GM21717 (cell line): ENCODE measurements at regions not wholly inside any gene's neighbourhood (a gene's known extent, or its start where the extent isn't known, plus 50 kb on each side); places are given as distances from the start of the nearest gene placed in this dataset.
"Not testable (repeated sequence)": the region's sequence is repeated elsewhere in the genome, so short reads cannot be mapped to it uniquely, and the experiment has no call there.

Experiments used
- ATAC-seq: cut with Tn5 transposase; IDR thresholded peaks from one replicate; pipeline ENCODE4 v1.9.1; 2021; ENCODE audit warnings: mild to moderate bottlenecking, moderate library complexity; ENCODE audit not compliant: unreplicated experiment

DNA sequence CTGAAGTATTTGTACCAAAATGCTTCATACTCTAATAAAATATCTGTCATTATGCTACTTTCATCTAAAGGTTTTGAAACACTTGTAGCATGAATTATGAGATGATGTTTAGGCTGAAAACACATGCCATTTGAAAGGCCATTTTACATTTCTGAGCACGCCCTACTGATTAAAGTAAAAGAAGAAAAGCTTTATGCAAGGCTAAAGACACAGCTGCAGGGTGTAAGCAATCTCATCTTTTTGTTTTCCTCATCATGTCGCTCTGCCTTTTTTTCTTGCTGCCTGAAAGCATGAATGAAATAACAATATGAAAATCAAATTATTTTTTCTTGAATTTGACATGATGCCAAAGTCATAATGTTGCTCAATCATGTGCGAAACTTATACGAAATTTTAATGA, 148.6 kb upstream of the ARG1 start:
- ATAC-seq = no peak

DNA sequence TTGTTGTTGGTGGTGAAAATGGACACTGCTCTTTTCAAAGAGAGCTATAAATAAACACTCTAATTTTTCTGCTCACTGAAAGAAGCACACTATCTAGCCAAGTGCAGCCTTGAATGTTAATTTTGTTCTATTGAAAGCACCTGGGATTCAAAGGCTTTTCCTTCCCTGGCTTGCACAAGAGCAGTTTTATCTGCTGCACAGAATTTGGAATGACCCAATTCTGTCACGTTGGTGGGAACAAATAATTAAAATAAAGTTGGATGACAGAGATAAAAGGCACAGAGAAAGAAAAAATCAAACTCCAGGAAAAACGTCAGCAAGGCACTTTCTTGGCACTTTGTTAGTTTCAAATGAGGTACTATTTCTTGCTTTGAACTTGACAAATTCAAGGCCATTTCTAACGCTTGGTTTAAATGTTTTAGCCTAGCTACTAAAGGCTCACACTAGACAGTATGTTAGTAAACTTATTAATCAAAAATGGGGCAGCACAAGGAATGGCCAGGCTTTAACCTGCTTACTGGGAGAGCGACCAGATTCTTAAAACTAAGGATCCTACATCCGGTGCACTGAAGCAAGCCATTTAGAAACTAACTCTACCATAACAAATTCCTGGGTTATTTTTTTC, 145.5 kb upstream of the ARG1 start:
- no peak for ATAC-seq

DNA sequence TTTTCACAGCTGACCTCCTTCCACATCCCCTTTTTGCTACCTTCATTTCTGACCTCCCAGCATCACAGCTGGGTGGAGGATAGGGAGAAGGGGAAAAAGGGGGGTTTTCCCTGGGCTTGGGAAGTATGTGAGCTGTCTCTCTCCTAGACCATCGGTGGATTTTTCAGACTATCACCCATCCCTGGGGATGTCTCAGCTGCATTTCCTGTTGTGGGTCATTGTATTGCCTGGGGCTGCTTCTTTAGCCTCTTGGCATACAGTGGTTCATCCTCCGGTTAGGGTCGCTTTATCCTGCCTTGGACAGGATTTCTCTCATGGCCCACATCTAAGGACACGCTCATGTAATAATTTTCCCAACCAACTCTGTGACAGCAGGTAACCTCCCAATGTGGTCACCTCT, 142.5 kb upstream of the ARG1 start:
- ATAC-seq = no peak

DNA sequence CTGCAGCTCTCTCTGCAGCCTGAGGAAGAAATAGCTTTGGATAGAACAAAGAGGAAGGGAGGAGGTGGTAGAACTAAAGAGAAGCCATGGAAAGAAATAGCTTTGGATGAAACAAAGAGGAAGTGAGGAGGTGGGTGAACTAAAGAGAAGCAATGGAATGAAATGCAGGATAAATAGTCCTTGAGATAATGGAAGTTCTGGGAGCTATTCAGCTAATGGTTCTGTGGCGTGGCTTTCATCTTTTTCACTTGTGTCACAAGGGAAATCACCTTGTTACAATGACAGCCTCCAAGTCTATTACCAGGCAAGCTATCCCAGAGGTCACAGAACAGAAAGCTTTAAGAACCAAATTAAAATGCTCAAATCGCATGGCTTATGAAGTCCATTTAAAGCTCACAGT, 141.3 kb upstream of the ARG1 start:
- no peak for ATAC-seq

DNA sequence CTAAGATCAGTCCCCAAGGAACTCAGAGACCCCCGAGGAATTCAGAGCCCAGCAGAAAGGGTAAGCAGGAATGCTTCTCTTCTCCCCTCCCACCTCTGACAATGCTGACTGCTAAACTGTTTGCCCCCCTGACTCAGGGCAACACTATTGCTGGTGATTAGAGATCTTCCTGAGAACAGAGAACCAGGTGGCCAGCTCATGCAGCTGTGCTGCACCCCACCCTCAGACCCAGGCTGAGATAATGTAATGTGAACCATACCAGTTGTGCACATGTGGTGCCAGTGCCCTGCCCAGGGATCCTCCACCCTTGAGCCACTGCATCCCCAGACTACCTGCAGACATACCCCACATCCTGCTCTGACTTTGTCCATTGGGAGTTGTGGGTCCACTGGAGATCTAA, 139.1 kb upstream of the ARG1 start:
- no peak for ATAC-seq

- no peak for ATAC-seq
These were observed 136.7 kb upstream of the ARG1 start for GRCh38 chr6:131436358-131436757.

DNA sequence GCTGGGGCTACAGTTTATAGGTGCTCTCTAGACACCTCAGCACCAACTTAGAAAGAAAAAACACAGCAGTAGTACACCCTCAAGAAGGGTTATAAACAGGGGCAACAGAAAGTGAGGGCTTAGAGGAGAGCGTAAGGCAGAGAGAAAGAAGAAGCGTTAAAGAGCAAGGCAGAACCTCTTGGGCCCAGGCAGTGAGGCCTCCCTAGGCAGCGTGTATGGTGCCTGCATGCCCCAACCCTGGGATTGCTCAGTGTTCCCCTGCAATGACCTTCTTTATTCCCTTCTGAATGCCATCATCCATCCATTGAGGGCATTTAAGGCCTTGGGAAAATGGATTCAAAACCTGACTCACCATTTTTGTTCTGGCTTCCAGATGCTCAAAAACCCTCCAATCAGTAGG, 130.0 kb upstream of the ARG1 start:
- ATAC-seq = no peak

DNA sequence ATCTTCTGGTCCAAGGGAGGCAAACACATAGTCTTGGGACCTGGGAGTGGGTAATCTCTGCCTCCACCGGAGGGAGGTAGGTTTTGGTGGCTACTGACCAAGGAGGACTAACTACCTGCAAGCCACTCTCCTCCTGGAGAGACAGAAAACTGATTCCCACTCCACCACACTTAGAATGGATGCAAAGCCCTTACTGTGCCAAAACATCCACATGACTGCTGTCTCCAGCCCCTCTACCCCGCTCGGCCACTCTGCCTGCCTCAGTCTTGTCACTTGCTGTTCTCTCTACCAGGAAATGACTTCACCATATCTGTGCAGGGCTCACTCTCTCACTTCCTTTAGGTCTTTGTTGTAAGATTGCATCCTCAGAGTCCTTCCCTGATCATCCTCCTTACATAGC, 129.5 kb upstream of the ARG1 start:
- no peak for ATAC-seq

GRCh38 chr6:131445356-131445755, 127.7 kb upstream of the ARG1 start:
- ATAC-seq = not testable (repeated sequence)

DNA sequence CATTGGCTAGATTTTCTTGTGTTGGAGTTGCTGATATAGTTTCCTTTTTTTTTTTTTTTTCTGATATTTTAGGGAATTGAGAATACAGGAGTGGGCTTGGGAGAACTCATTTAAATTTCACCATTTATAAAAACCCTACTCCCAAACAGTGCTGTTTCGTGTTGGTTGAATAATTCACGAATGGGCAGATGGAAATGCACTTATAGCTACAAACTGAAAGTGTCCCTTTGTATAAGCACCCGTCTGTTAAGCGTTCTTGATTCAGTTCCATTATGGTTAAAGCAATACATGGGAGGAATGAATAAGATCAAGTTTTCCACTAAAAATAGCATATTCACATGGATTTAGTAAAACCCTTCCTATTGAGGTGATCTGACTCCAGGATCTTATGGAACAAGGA, 122.2 kb upstream of the ARG1 start:
- no peak for ATAC-seq

GRCh38 chr6:131451321-131452144, 121.5 kb upstream of the ARG1 start:
- no peak for ATAC-seq

DNA sequence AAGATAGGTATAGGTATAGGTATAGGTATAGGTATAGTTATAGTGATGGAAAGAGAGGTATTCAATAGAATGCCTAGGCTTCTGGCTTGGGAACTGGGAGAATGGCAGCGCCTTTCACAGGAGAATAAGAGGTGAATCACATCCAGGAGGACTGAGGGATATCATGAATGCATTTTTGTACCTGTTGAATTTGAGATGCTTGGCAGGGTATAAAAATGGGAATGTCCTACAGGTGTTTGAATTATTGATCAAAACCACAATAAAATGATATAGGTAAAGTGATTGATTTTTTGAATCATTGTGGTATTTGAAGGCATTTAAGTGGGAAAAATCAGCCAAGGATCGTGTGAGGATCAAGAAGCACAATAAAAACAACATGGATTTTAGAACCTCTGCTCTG, 119.2 kb upstream of the ARG1 start:
- ATAC-seq = no peak

GRCh38 chr6:131456565-131456964, 116.5 kb upstream of the ARG1 start:
- ATAC-seq = no peak

- no peak for ATAC-seq
These were observed 114.0 kb upstream of the ARG1 start for GRCh38 chr6:131459005-131459404.

- no peak for ATAC-seq
These were observed 112.4 kb upstream of the ARG1 start for GRCh38 chr6:131460614-131461000.

DNA sequence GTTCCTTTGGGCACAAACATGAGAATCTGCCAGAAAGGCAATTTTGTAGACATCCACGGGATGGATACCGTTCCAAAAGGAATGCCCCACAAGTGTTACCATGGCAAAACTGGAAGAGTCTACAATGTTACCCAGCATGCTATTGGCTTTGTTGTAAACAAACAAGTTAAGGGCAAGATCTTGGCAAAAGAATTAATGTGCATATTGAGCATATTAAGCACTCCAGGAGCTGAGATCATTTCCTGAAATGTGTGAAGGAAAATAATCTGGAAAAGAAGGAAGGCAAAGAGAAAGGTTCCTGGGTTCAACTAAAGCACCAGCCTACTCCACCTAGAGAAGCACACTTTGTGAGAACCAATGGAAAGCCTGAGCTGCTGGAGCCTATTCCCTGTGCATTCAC, 103.9 kb upstream of the ARG1 start:
- no peak for ATAC-seq

GRCh38 chr6:131470534-131470933, 102.5 kb upstream of the ARG1 start:
- no peak for ATAC-seq

GRCh38 chr6:131471331-131471730, 101.7 kb upstream of the ARG1 start:
- no peak for ATAC-seq

GRCh38 chr6:131473303-131473702, 99.7 kb upstream of the ARG1 start:
- not testable (repeated sequence) for ATAC-seq

- ATAC-seq = no peak
These were observed 96.7 kb upstream of the ARG1 start for GRCh38 chr6:131476362-131476761.

DNA sequence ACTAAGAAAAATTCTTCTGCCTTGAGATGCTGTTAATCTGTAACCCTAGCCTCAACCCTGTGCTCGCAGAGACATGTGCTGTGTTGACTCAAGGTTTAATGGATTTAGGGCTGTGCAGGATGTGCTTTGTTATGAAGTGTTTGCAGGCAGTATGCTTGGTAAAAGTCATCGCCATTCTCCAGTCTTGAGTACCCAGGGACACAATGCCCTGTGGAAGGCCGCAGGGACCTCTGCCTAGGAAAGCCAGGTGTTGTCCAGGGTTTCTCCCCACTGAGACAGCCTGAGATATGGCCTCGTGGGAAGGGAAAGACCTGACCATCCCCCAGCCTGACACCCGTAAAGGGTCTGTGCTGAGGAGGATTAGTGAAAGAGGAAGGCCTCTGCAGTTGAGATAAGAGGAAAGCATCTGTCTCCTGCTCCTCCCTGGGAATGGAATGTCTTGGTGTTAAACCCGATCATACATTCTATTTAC, 94.2 kb upstream of the ARG1 start:
- ATAC-seq = not testable (repeated sequence)

DNA sequence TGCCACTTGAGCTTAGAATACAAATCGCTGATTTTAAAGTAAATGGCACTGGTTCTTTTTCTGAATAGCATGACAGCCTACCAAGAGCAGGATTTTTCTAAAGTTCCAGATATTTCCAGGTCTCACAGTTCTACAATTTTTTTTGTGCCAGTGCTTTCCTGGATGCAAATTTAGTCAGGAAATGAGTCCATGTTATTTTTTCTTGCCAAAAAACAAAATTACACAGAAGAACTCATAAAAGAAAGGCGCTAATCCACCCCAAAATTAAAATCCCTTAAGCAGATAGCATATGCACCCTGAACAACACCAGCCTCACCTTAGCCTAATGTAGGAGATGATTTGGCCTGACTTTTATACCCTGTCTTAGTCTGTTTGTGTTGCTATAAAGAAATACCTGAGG, 86.4 kb upstream of the ARG1 start:
- ATAC-seq = no peak

GRCh38 chr6:131488780-131489179, 84.2 kb upstream of the ARG1 start:
- no peak for ATAC-seq
